ENCODE measurements at regions not wholly inside any gene's neighbourhood (a gene's known extent, or its start where the extent isn't known, plus 50 kb on each side); places are given as distances from the start of the nearest gene placed in this dataset.

DNA sequence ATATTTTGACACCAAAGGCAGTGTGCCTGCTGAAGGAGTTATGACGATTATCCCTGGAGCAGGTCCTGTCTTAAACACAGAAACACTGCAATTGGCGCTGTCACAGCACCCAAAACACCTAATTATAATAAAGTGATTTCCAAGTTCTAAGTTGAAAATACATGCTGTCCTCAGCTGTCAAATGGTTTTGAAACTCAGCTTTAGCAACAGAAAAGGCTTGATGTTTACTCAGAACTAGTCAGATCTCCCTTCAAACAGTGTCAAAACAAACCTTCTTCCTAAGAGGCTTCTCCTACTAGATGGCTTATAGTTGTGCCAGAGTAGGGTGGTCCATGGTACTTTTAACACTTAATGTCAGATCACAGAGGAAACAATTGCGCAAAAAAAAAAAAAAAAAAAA, 87.2 kb upstream of the IRX1 start:
- no peak for TF ChIP-seq CTCF (IDR thresholded peaks at IDR 0.05; ENCODE audit: low read depth, low read length)
- DNase-seq (ENCODE audit: low read depth, low spot score): no peak
- in situ Hi-C loops (cut with HindIII; ENCODE audit: low sequenced_read_pairs): no loop called here
- no peak overlapping the region for H3K4me3 ChIP-seq (ENCODE audit: low read depth, low read length)

DNA sequence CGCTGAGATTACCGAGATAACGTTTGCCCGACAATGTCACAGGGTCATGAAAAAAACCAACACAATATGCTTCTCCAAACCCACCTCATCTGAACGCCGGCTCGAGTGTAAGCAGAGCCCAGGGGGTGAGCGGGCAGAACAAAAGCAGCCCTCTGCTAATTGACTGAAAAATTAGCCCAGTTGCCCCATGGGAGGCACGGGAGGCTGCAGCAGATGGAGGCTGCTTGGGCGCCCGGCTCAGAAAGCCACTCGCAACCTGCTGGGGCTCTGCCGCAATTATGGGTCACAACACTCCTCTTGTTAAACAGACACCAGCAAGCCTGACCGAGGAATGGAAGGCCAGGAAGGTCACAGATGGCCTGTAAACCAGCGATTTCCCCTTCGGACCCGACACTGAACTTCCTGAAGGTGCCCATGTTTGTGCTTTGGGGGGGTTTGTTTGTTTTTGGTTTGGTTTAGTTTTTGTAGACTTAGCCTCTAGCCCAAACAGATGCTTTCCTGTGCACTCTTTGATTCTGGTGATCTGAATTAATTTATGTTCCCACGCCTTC, 104.6 kb upstream of the IRX1 start:
- no peak for DNase-seq (ENCODE audit: low read depth, low spot score)
- in situ Hi-C loops (cut with HindIII; ENCODE audit: low sequenced_read_pairs): no loop called here
- no peak for TF ChIP-seq CTCF (IDR thresholded peaks at IDR 0.05; ENCODE audit: low read depth, low read length)
- H3K4me3 ChIP-seq (ENCODE audit: low read depth, low read length): no peak overlapping the region

DNA sequence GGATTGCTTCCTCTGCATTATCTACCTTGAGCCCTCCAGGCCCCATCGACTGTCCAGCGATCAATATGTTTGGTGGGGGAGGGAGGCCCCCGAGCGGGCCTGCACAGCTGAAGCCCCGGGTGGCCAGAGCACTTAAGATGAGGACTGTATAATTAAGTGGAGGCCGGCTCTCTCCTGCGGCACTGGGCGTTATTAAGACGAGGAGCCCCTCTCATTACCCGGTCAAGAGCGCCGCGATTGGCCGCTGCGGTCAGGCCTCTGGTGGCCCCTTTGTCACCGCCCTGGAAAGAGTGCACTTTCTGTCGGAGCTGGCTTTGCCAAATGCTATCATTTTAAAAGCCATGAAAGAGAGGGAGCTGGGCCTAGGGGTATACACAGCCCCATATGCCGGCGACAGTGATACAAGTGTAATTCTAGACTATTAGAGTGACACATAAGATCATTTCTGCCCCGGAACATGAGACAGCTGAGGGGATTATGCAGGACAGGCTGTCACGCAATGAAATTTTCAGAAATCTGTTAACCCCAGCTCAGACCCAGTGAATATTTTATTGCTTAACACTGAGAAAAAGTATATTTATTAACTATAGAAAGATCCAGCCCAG, 106.3 kb upstream of the IRX1 start:
- in situ Hi-C loops (cut with HindIII; ENCODE audit: low sequenced_read_pairs): no loop called here
- no peak for TF ChIP-seq CTCF (IDR thresholded peaks at IDR 0.05; ENCODE audit: low read depth, low read length)

DNA sequence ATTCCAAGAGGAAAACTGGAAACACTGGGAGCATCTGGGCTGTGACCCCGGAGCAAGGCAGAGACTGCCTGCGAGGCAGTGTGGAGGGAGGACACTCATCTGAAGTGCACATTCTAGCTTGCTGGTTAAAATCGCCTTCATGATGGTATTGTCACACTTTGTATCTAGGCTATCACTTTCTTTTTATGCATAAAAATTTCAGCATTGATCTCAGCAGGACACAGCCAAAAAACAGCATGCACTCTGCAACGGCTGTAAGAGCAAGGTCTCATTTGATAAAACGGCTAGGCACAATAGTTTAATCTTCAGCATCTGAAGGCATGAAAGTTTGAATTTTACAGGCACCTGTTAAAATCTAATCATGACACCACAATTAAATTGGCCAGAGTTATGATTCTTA, 110.8 kb upstream of the IRX1 start:
- no peak for DNase-seq (ENCODE audit: low read depth, low spot score)
- TF ChIP-seq CTCF (IDR thresholded peaks at IDR 0.05; ENCODE audit: low read depth, low read length): no peak
- in situ Hi-C loops (cut with HindIII; ENCODE audit: low sequenced_read_pairs): no loop called here
- H3K4me3 ChIP-seq (ENCODE audit: low read depth, low read length): no peak overlapping the region

More for the DNA sequence above, 106.3 kb upstream of the IRX1 start:
- no peak overlapping the region for H3K4me3 ChIP-seq (ENCODE audit: low read depth, low read length)
- no peak for DNase-seq (ENCODE audit: low read depth, low spot score)

DNA sequence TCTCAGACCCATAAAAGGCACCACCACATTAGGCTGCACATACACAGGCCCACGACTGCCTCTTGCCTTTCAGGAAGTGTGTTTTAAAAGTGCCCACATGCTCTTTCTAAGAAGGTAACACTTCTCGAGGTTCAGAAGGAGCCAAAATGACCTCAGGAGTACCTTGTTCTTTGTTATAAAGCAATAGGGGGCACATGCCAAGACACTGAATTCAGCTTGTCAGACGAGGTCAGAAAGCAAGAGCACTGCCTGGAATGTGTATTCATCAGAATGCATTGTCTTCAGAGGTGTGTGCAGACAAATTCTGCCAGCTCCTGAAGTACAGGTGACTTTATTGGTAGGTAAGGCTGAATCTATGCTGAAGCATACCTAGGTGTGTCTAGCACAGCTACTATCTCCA, 114.5 kb upstream of the IRX1 start:
- TF ChIP-seq CTCF (IDR thresholded peaks at IDR 0.05; ENCODE audit: low read depth, low read length): no peak
- H3K4me3 ChIP-seq (ENCODE audit: low read depth, low read length): no peak overlapping the region
- in situ Hi-C loops (cut with HindIII; ENCODE audit: low sequenced_read_pairs): no loop called here
- DNase-seq (ENCODE audit: low read depth, low spot score): no peak

GRCh38 chr5:3475674-3476073, 120.0 kb upstream of the IRX1 start:
- no peak for TF ChIP-seq CTCF (IDR thresholded peaks at IDR 0.05; ENCODE audit: low read depth, low read length)
- no peak overlapping the region for H3K4me3 ChIP-seq (ENCODE audit: low read depth, low read length)
- in situ Hi-C loops (cut with HindIII; ENCODE audit: low sequenced_read_pairs): no loop called here
- no peak for DNase-seq (ENCODE audit: low read depth, low spot score)

All from astrocyte of the spinal cord (primary cell).